ENCODE measurements at regions not wholly inside any gene's neighbourhood (a gene's known extent, or its start where the extent isn't known, plus 50 kb on each side); places are given as distances from the start of the nearest gene placed in this dataset.

DNA sequence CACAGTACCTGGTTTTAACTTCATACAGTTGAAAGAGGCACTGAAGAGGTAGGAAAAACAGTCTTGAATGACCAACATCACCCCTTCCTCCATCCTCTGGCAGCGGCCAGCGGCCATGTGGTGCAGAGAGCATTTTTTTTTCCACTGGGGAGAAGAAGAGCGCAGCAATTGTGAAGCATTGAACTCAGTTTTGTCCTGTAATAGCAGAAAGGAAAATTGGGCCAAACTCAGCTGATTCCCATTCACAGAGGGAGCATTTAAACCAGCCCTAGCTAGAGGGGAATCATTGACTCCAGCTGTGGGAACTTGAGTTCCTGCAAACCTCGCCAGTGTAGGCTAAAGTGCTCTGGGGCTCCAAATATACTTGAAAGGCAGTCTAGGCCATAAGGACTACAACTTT lies 316.6 kb upstream of the CHST9 start:
- no peaks in the 10 kb centered on the region for H3K4me1 ChIP-seq
- DNase-seq = no peak
- H3K4me3 ChIP-seq = no peak overlapping the region
- intact Hi-C loops (cut with DNase I; ENCODE audit: low total_unique reads) = no loop called here
- no peak overlapping the region for H3K27ac ChIP-seq
- H3K27me3 ChIP-seq = no peaks in the 10 kb centered on the region
- H3K9me3 ChIP-seq = no peaks in the 10 kb centered on the region
- TF ChIP-seq POLR2A (IDR thresholded peaks at IDR 0.05) = no peak
- TF ChIP-seq CTCF (IDR thresholded peaks at IDR 0.05) = no peak
- H3K36me3 ChIP-seq = no peaks in the 10 kb centered on the region

- no peaks in the 10 kb centered on the region for H3K9me3 ChIP-seq
- no peaks in the 10 kb centered on the region for H3K27me3 ChIP-seq
- TF ChIP-seq POLR2A (IDR thresholded peaks at IDR 0.05) = no peak
- no peak for TF ChIP-seq CTCF (IDR thresholded peaks at IDR 0.05)
- no peak overlapping the region for H3K4me3 ChIP-seq
- no peak for DNase-seq
- intact Hi-C loops (cut with DNase I; ENCODE audit: low total_unique reads) = no loop called here
- H3K4me1 ChIP-seq = no peaks in the 10 kb centered on the region
- no peaks in the 10 kb centered on the region for H3K36me3 ChIP-seq
- H3K27ac ChIP-seq = no peak overlapping the region
Measured at GRCh38 chr18:27500531-27500930, 315.4 kb upstream of the CHST9 start.

DNA sequence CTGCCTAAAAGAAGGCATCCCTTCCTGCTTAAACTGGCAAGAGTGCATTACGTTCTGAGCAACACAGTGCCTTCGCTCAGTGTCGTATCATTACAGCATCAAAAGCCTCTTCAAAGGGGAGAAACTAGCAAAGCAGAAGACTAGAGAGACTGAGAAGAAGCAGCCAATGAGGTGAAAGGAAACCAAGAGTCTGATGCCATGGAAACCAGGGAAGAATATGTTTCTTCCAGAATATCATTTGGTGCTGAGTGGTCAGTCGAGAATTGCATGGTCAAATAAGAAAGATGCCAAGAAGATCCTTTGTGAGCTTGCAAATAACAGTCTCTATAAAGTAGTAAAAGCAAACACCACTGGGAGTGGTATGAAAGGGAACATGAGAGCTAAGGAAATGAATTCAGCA lies 312.1 kb upstream of the CHST9 start:
- intact Hi-C loops (cut with DNase I; ENCODE audit: low total_unique reads) = no loop called here
- Histone ChIP-seq H3K4me1 (no peaks in the 10 kb centered on the region), H3K36me3 (no peaks in the 10 kb centered on the region), H3K9me3 (no peaks in the 10 kb centered on the region), H3K27ac (no peak overlapping the region), H3K4me3 (no peak overlapping the region), H3K27me3 (no peaks in the 10 kb centered on the region)
- DNase-seq = no peak
- TF ChIP-seq CTCF (IDR thresholded peaks at IDR 0.05) (no peak), POLR2A (IDR thresholded peaks at IDR 0.05) (no peak)

DNA sequence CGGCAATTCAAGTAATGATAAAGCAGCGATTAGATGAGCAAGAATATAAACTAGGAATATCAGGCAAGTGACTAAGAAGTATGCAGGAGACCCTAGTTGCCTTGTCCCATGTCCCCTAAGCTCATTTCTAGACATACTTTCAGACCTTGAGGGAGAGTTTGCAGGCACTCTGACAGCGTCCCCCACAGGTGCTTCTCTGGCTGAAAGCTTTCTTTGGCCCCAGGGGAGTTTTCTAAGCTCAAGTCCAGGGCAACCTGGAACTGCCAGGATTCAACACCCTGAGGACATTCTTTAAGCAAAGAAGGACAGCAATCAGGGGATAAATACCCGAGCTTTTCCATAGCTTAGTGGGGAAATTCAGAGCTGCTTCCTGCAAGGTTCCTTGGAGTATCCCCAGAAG lies 308.1 kb upstream of the CHST9 start:
- TF ChIP-seq POLR2A (IDR thresholded peaks at IDR 0.05) (no peak), CTCF (IDR thresholded peaks at IDR 0.05) (no peak)
- Histone ChIP-seq H3K36me3 (no peaks in the 10 kb centered on the region), H3K27me3 (no peaks in the 10 kb centered on the region), H3K27ac (no peak overlapping the region), H3K9me3 (no peaks in the 10 kb centered on the region), H3K4me3 (no peak overlapping the region), H3K4me1 (no peaks in the 10 kb centered on the region)
- DNase-seq = no peak
- intact Hi-C loops (cut with DNase I; ENCODE audit: low total_unique reads) = no loop called here

DNA sequence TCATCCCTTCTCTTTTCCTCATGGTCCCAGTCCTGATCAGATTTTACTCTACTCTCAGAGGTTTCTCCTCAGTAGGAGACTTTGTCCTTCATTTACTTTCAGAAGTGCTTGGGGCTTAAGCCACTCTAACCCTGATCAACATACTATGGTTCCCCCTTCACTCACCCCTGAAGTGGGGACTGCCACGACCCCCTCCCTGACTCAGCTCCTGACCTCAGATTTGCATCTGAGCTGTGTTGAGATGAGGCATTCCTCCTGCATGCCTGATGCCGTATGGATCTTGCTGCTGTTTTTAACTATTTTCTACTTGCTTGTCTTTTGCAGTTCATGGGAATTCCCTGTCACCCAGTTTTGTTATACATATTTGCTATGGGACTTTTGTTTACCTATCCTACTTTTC lies 306.7 kb upstream of the CHST9 start:
- Histone ChIP-seq H3K36me3 (no peaks in the 10 kb centered on the region), H3K4me1 (no peaks in the 10 kb centered on the region), H3K9me3 (no peaks in the 10 kb centered on the region), H3K4me3 (no peak overlapping the region), H3K27me3 (no peaks in the 10 kb centered on the region), H3K27ac (no peak overlapping the region)
- no peak for DNase-seq
- intact Hi-C loops (cut with DNase I; ENCODE audit: low total_unique reads) = no loop called here
- TF ChIP-seq CTCF (IDR thresholded peaks at IDR 0.05) = no peak
- TF ChIP-seq POLR2A (IDR thresholded peaks at IDR 0.05) = no peak

Data from uterus (tissue), 3 donors.